Lower leg skin (tissue), 4 donors: ENCODE measurements at regions not wholly inside any gene's neighbourhood (a gene's known extent, or its start where the extent isn't known, plus 50 kb on each side); places are given as distances from the start of the nearest gene placed in this dataset.

ENCODE experiments used
- DNase-seq, 2 donors: peaks; one replicate each; pipeline ENCODE4 v3.0.0-alpha.2; 2019; ENCODE audit warnings: low spot score in 2 of 2
- H3K4me3 ChIP-seq: fragments of 200-600 bp; sonication (generic); 2 replicates; pipeline ENCODE4 v1.5.1; 2017; ENCODE audit warnings: mild to moderate bottlenecking, low read depth; ENCODE audit not compliant: poor library complexity, severe bottlenecking
- POLR2A ChIP-seq, 2 donors: fragments of 450-650 bp; IDR thresholded peaks; one replicate each; pipeline ENCODE4 v1.6.1; 2016 to 2017; ENCODE audit warnings: antibody characterized with exemption in 2 of 2, mild to moderate bottlenecking in 1 of 2, moderate library complexity in 1 of 2
- WGBS, 2 donors: methylation state at CpG; one replicate each; pipeline ENCODE4 v1.1.5; 2018; 5-methylcytosine and 5-hydroxymethylcytosine counted together
- intact Hi-C: fragments of 100-400 bp; cut with DNase I; formaldehyde crosslinking; loops from one replicate; pipeline ENCODE4 v1.15.0; 2023; ENCODE audit warnings: low total_unique reads
- TF ChIP-seq, protein P1 (sequence below), 3 donors: fragments of 450-650 bp; IDR thresholded peaks; one replicate each; pipeline ENCODE4 v1.5.1; 2016; ENCODE audit warnings: antibody characterized with exemption in 3 of 3, mild to moderate bottlenecking in 3 of 3, moderate library complexity in 2 of 3

DNA sequence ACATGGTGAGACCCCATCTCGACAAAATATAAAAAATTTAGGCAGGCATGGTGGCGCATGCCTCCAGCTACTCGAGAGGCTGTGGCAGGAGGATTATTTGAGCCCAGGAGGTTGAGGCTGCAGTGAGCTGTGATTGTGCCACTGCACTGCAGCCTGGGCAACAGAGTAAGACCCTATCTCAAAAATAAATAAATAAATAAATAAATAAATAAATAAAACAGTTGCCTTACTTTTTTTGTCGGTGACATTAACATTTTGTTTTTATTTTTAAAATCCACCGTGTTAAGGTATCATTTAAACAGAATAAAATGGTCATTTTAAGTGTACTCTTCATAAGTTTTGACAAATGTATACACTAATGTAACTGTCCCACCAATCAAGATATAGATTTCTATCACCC lies 57.0 kb downstream of the RASL11A start:
- no peak overlapping the region for H3K4me3 ChIP-seq
- peak in 1 of 2 donors; percentile 25 for DNase-seq
- TF ChIP-seq POLR2A (IDR thresholded peaks at IDR 0.05): no peak
- TF ChIP-seq, protein P1, sequence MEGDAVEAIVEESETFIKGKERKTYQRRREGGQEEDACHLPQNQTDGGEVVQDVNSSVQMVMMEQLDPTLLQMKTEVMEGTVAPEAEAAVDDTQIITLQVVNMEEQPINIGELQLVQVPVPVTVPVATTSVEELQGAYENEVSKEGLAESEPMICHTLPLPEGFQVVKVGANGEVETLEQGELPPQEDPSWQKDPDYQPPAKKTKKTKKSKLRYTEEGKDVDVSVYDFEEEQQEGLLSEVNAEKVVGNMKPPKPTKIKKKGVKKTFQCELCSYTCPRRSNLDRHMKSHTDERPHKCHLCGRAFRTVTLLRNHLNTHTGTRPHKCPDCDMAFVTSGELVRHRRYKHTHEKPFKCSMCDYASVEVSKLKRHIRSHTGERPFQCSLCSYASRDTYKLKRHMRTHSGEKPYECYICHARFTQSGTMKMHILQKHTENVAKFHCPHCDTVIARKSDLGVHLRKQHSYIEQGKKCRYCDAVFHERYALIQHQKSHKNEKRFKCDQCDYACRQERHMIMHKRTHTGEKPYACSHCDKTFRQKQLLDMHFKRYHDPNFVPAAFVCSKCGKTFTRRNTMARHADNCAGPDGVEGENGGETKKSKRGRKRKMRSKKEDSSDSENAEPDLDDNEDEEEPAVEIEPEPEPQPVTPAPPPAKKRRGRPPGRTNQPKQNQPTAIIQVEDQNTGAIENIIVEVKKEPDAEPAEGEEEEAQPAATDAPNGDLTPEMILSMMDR (IDR thresholded peaks at IDR 0.05): no peak
- 90 to 93% methylated on average over 5 of the region's 5 CpGs for WGBS, 2 donors
- intact Hi-C loops: no loop called here

DNA sequence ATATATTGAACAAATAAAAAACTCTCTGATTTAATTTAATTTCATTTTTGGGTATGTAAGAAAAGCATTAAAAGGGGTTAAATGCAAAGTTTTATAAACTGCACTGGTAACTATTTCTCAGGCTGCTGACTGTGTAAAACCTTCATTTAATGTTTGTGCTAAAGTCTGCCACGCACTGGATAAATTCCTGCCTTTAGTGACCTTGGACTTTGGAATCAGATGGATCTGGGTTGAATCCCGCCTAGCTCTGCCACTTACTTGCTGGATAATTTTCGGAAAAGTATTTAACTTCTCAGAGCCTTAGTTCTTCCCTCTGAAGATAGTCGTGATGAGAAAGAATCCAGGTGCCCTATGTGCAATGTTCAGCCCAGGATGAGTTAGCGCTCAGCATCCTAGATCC lies 58.6 kb downstream of the RASL11A start:
- H3K4me3 ChIP-seq: no peak overlapping the region
- DNase-seq: peak in 1 of 2 donors; percentile 3
- 85 to 87% methylated on average over 5 of the region's 5 CpGs for WGBS, 2 donors
- TF ChIP-seq POLR2A (IDR thresholded peaks at IDR 0.05): no peak
- TF ChIP-seq, protein P1 (IDR thresholded peaks at IDR 0.05): no peak
- intact Hi-C loops: no loop called here

DNA sequence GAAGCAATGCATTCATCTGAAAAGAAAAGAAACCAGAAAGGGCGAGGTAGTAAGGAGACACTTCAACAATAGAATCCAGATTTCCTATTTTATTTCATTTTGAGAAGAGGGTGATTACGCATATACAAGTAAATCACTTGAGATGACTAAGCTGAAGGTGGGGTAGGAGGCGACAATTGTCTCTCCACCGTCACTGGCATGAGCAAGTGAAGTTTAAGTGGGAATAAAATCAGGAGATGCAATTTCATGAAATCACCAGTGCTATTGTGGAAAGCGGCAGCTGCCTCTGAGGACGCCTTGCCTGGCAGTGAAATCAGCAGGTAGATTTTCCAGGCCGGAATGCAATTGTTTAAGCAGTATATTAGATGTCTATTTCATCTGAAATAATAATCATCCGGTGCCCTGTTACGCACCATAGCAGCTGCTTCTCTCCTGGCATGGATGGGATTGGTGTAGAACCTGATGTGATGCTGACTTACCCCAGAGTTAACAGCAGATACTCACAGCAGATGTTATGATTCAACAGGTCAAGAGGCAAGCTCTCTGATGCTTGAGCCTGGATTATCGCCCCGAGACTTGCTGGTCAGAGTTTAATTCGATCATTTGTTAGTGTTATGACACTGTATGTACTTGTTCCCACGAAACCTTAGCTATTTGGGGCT lies 64.3 kb downstream of the RASL11A start:
- TF ChIP-seq, protein P1 (IDR thresholded peaks at IDR 0.05): no peak
- TF ChIP-seq POLR2A (IDR thresholded peaks at IDR 0.05): no peak

DNA sequence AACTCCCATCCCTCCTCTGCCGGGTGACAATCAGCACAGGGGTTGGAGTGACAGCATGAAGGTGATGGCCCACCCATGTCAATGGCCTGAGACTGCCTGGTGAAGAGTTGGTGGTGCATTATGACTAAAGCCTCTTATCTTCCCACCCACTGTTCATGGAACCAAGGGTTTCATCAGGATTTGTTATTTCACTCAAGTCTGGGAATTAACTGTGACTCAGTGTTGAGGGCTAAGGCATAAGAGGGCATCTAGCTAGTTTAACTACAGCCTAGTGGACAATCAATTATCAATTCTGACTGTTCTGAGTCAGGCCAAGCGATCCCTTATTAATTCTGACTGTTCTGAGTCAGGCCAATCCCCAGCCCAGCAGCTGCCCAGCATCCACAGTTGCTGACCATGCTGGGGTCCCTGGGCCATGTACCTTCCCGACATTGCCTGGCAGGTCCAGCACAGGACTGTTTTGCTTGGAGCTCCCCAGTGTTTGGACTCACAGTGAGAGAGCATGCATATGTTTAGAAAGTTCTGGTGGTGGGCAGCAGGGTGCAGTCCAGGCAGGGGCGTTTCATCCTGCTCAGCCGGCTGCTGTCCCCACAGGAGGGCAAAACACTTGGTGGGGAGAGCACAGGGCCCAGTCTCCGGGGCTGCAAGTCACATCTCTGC lies 65.5 kb downstream of the RASL11A start:
- no peak for TF ChIP-seq POLR2A (IDR thresholded peaks at IDR 0.05)
- TF ChIP-seq, protein P1 (IDR thresholded peaks at IDR 0.05): no peak
- 63 to 73% methylated on average over 6 of the region's 6 CpGs for WGBS, 2 donors
- no peak for DNase-seq
- intact Hi-C loops: no loop called here
- H3K4me3 ChIP-seq: no peak overlapping the region

More for the DNA sequence above, 64.3 kb downstream of the RASL11A start:
- H3K4me3 ChIP-seq: no peak overlapping the region
- intact Hi-C loops: no loop called here
- no peak for DNase-seq
- WGBS, 2 donors: 73 to 81% methylated on average over 13 of the region's 13 CpGs

DNA sequence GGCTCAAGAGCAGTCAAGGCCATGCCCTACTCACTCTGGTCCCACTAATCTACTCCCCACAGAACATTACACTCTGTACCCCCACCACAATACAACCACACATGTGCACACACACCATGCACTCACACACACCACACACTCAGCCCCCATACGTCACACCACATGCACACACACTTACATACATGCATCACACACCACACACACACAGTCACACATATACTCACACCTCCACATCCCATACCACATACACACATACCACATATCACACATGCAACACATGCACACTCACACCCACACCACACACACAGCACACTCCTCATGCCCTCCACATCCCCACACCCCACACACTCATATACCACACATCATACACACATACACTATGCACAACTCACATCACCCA lies 67.6 kb downstream of the RASL11A start:
- TF ChIP-seq, protein P1 (IDR thresholded peaks at IDR 0.05): no peak
- TF ChIP-seq POLR2A (IDR thresholded peaks at IDR 0.05): no peak
- DNase-seq: no peak
- no peak overlapping the region for H3K4me3 ChIP-seq
- intact Hi-C loops: no loop called here
- 96% methylated on average over 1 of the region's 1 CpG for WGBS, 2 donors
